Vagina (tissue), 2 donors: ENCODE measurements at regions not wholly inside any gene's neighbourhood (a gene's known extent, or its start where the extent isn't known, plus 50 kb on each side); places are given as distances from the start of the nearest gene placed in this dataset.

Source experiments
- CTCF ChIP-seq, 3 experiments: fragments of 450-650 bp in 2 of 3; fragments of 200-600 bp in 1 of 3; sonication (generic) in 1 of 3; IDR thresholded peaks; one replicate each; pipeline ENCODE4 v1.5.1; 2017 to 2019; ENCODE audit warnings: antibody characterized with exemption in 3 of 3, mild to moderate bottlenecking in 2 of 3, moderate library complexity in 2 of 3
- POLR2A ChIP-seq, 2 donors: fragments of 450-650 bp; IDR thresholded peaks; one replicate each; pipeline ENCODE4 v1.6.1; 2017; ENCODE audit warnings: antibody characterized with exemption in 2 of 2, mild to moderate bottlenecking in 2 of 2, moderate library complexity in 2 of 2

- no peak for TF ChIP-seq CTCF (IDR thresholded peaks at IDR 0.05)
- TF ChIP-seq POLR2A (IDR thresholded peaks at IDR 0.05) = no peak
Observed at GRCh38 chr9:91001146-91001611, 199.6 kb downstream of the SYK start.
